Right cardiac atrium (tissue), 5 donors: ENCODE measurements at regions not wholly inside any gene's neighbourhood (a gene's known extent, or its start where the extent isn't known, plus 50 kb on each side); places are given as distances from the start of the nearest gene placed in this dataset.

ENCODE experiments used
- ATAC-seq, 2 donors: fragments of 200-7000 bp; cut with Tn5 transposase; one replicate each; pipeline versions ENCODE4 v1.8.0 to v1.9.1; 2020; ENCODE audit warnings: moderate library complexity in 2 of 2, mild to moderate bottlenecking in 1 of 2
- DNase-seq, 3 donors: peaks; one replicate each; pipeline ENCODE4 v3.0.0-alpha.2; 2020
- H3K27ac ChIP-seq: one replicate; pipeline ENCODE4 v1.5.1; 2013; ENCODE audit warnings: mild to moderate bottlenecking, low read length, control low read depth, moderate library complexity
- H3K27me3 ChIP-seq: one replicate; pipeline ENCODE4 v1.6.1; 2013; ENCODE audit not compliant: control insufficient read depth, insufficient read depth
- H3K4me1 ChIP-seq: one replicate; pipeline ENCODE4 v1.6.1; 2013; ENCODE audit warnings: low read length; ENCODE audit not compliant: control insufficient read depth, insufficient read depth
- H3K4me3 ChIP-seq: one replicate; pipeline ENCODE4 v1.5.1; 2013; ENCODE audit warnings: low read length, control low read depth
- H3K9me3 ChIP-seq: one replicate; pipeline ENCODE4 v1.6.1; 2013; ENCODE audit warnings: low read length; ENCODE audit not compliant: control insufficient read depth
- WGBS: extraction: QIAGEN DNeasy Blood & Tissue Kit; methylation state at CpG from one replicate; pipeline ENCODE4 v1.1.7; 2013; 5-methylcytosine and 5-hydroxymethylcytosine counted together
- intact Hi-C, 4 donors: fragments of 100-400 bp; cut with DNase I; formaldehyde crosslinking; loops; one replicate each; pipeline versions ENCODE4 v1.11.0 to v1.14.0; 2022 to 2023
- donor health status: healthy with polysubstance abuse.
- donor health status: DM: no; HTN: yes; CAD: no.
- donor health status: DM: no; HTN: no; CAD: no.
- donor health status: DM: no; HTN: yes; CAD: no; lungs with severe emphysema.
- donor health status: DM: yes; HTN: yes; CAD: no.

DNA sequence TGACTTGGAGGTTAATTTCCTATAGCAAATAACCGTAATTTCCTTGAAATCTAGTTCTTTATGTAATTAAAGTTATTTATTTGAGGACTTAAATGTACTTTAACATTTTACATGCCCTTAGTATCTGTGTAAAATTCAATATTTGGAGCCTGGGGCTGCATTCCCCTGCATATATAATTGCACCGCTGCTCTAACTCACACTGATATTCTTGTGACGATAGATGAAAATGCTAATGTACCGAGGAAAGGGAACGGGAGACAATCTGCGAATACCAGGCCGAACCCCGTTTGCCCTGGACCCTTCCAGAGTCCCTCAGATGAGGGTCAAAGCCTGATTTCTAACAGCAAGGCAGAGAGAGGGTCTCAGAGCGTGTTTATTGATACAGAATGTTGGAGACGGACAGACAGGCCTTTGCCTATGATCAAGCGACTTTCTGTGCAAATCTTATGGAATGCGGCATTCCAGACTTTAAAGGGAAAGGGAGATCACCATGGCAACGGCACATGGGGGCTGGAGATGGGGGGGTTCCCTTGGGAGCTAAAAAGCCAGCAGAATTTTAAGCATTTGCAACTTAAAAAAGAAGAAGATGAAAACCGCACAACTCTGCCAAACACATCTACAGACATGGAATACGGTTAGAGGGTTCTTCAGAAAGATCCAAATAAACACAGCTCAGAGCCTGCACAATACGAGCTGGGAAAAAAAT is 57.6 kb upstream of the TWIST2 start:
- H3K9me3 ChIP-seq, result no peaks in the 10 kb centered on the region

DNA sequence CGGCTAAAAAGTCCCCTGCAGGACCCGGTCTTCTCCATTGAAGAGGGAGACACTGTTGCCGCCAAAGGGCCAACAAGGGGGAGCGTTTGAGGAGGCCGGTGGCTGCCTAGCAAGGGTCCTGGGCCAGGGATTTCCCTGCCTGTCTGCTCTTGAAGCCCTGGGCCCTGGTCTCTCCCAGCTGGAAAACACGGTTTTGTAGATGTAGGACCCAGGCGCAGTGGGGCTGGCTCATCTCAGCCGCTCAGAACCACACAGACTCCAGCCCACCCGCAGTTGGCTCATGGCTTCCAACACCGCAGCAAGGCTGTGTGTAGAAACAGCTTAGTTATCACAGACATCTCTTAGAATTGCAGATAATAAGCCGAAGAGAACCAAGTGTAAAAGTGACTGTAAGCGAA is 57.1 kb upstream of the TWIST2 start:
- H3K27ac ChIP-seq, result no peak overlapping the region
- WGBS, result 62% methylated on average over 12 of the region's 12 CpGs

More for the DNA sequence above, 57.6 kb upstream of the TWIST2 start:
- DNase-seq (no peak), ATAC-seq (no peak)
- no peak overlapping the region for H3K27ac ChIP-seq
- 71% methylated on average over 16 of the region's 16 CpGs for WGBS
- H3K4me1 ChIP-seq, result no peaks in the 10 kb centered on the region
- intact Hi-C loops, result no loop called here
- H3K4me3 ChIP-seq, result no peak overlapping the region
- H3K27me3 ChIP-seq, result no peaks in the 10 kb centered on the region

DNA sequence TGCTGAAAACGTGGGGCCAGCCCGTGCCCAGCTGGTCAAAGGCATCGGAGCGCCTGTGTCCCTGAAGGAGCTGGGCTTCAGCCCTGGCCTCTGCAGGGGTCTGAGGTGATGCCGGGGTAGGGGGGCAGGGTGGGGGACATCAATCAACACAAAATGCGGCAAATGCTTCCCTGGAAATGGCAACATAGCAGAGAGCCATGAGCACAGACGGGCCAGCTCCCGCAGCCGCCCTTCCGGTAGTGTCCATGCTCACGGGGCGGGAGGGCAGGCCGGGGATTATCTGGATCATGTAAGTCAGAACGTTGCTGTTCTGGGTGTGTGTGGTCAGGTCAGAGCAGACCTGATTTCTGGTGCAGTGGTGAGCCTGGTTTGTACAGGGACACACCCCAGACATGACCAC is 56.5 kb upstream of the TWIST2 start:
- no peaks in the 10 kb centered on the region for H3K9me3 ChIP-seq
- DNase-seq, result no peak
- H3K27me3 ChIP-seq, result no peaks in the 10 kb centered on the region
- H3K4me3 ChIP-seq, result no peak overlapping the region
- 65% methylated on average over 14 of the region's 14 CpGs for WGBS
- intact Hi-C loops, result no loop called here
- H3K27ac ChIP-seq, result no peak overlapping the region
- no peaks in the 10 kb centered on the region for H3K4me1 ChIP-seq
- peak; percentile 38 to 41 for ATAC-seq

More for the DNA sequence above, 57.1 kb upstream of the TWIST2 start:
- no peak overlapping the region for H3K4me3 ChIP-seq
- H3K27me3 ChIP-seq, result no peaks in the 10 kb centered on the region
- intact Hi-C loops, result no loop called here
- ATAC-seq (no peak), DNase-seq (no peak)
- H3K9me3 ChIP-seq, result no peaks in the 10 kb centered on the region
- H3K4me1 ChIP-seq, result no peaks in the 10 kb centered on the region

DNA sequence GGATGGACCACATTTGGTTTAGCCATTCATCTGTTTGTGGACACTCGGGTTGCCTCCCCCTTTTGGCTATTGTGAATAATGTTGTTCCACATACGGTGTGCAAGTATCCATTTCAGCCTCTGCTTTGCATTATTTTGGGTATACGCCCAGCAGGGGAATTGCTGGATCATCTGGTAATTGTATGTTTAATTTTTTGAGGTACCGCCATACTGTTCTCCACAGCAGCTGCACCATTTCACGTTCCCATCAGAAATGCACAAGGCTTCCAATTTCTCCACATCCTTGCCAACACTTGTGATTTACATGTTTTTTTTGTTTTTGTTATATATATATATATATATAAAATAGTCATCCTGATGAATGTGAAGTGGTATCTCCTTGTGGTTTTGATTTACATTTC is 54.6 kb upstream of the TWIST2 start:
- H3K27ac ChIP-seq, result no peak overlapping the region

DNA sequence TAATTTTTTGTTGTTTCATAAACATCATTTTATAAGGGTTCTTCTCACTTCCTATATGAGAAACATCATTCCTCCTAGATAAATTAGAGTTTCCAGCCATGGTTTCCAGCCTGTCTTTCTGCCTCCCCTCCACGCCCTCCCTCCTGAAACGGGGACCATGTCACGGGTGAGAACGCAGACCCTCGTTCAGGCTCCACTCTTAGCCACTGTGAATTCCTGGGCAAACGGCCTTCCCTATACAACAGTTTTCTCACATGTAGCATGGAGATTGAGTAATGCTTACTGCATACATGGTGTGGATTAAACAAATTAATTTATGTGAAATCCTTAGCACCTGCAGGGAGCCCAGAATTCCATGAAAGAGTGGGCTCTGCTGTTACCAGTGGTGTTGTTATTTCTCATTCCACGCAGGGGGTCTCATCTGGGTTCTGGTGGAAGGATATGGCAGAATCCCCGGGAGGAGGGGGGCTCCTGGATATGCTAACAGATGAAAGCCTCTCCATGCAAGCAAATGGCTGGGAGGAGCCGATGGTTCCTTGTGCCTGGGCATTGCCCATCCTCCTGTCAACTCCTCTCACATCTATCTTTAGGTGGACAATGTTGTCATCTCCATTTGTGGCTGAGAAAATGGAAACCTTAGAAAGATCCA is 54.0 kb upstream of the TWIST2 start:
- Histone ChIP-seq H3K27ac (no peak overlapping the region), H3K4me1 (no peaks in the 10 kb centered on the region), H3K4me3 (no peak overlapping the region), H3K27me3 (no peaks in the 10 kb centered on the region), H3K9me3 (no peaks in the 10 kb centered on the region)
- 82% methylated on average over 9 of the region's 9 CpGs for WGBS
- ATAC-seq (no peak), DNase-seq (no peak)
- intact Hi-C loops, result no loop called here

More for the DNA sequence above, 54.6 kb upstream of the TWIST2 start:
- ATAC-seq (no peak), DNase-seq (no peak)
- H3K4me3 ChIP-seq, result no peak overlapping the region
- no peaks in the 10 kb centered on the region for H3K4me1 ChIP-seq
- no peaks in the 10 kb centered on the region for H3K9me3 ChIP-seq
- no peaks in the 10 kb centered on the region for H3K27me3 ChIP-seq
- 83% methylated on average over 5 of the region's 5 CpGs for WGBS
- intact Hi-C loops, result no loop called here

DNA sequence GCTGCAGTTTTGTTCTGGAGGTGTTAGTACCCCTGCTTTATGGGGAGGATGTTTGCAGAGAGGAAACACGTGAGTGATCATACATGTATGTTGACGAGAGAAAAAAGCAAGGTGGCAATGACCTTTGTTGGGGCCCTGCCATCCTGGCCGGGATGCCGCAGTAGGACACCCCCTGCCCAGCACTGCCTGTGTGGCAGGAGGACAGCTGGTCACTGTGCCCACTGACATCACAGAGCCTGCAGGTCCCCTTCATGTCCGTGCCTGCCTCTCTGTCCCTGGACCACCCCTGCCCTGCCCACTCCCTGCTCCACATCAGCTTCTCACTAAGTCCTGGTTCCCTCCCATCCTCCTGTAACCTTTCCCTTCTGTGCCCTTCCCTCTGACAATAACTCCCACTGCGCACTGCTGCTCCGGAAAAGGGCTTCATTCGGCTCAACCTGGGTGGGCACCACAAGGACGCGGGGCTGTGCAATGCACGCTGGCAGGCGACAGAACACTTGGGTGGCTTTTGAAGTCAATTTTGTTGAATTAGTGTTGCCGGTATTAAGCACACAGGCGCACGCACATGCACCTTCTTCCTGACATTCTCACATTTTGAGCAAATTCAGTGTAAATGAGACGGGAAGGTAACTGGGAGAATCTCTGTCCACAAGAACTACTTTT is 51.5 kb upstream of the TWIST2 start:
- no peak for ATAC-seq
- Histone ChIP-seq H3K4me3 (no peak overlapping the region), H3K4me1 (no peaks in the 10 kb centered on the region), H3K27me3 (no peaks in the 10 kb centered on the region), H3K27ac (no peak overlapping the region), H3K9me3 (no peaks in the 10 kb centered on the region)
- intact Hi-C loops, result no loop called here
- 89% methylated on average over 16 of the region's 16 CpGs for WGBS
- no peak for DNase-seq

- H3K4me3 ChIP-seq, result no peak overlapping the region
- intact Hi-C loops, result no loop called here
- no peak for DNase-seq
- H3K9me3 ChIP-seq, result no peaks in the 10 kb centered on the region
- ATAC-seq, result no peak
- no peak overlapping the region for H3K27ac ChIP-seq
- H3K4me1 ChIP-seq, result no peaks in the 10 kb centered on the region
- 92% methylated on average over 8 of the region's 8 CpGs for WGBS
- no peaks in the 10 kb centered on the region for H3K27me3 ChIP-seq
Measured at GRCh38 chr2:238797537-238797936, 50.3 kb upstream of the TWIST2 start.
